ENCODE measurements at regions not wholly inside any gene's neighbourhood (a gene's known extent, or its start where the extent isn't known, plus 50 kb on each side); places are given as distances from the start of the nearest gene placed in this dataset.

- no peak for DNase-seq (ENCODE audit: insufficient read length, low spot score)
- TF ChIP-seq CTCF (IDR thresholded peaks at IDR 0.05; ENCODE audit: insufficient read depth, missing control alignments): no peak
- no peak for FAIRE-seq
Measured at GRCh38 chr10:121335386-121335925, 262.8 kb downstream of the FGFR2 start.

- FAIRE-seq (no peak), DNase-seq (ENCODE audit: insufficient read length, low spot score) (no peak)
- no peak for TF ChIP-seq CTCF (IDR thresholded peaks at IDR 0.05; ENCODE audit: insufficient read depth, missing control alignments)
Measured at GRCh38 chr10:121337427-121337826, 260.8 kb downstream of the FGFR2 start.

- no peak for TF ChIP-seq CTCF (IDR thresholded peaks at IDR 0.05; ENCODE audit: insufficient read depth, missing control alignments)
- DNase-seq (ENCODE audit: insufficient read length, low spot score) (no peak), FAIRE-seq (no peak)
Measured at GRCh38 chr10:121338206-121338980, 259.9 kb downstream of the FGFR2 start.

GRCh38 chr10:121339114-121339513 lies 259.1 kb downstream of the FGFR2 start:
- TF ChIP-seq CTCF (IDR thresholded peaks at IDR 0.05; ENCODE audit: insufficient read depth, missing control alignments): no peak
- FAIRE-seq (no peak), DNase-seq (ENCODE audit: insufficient read length, low spot score) (no peak)

GRCh38 chr10:121340271-121340831 lies 257.9 kb downstream of the FGFR2 start:
- DNase-seq (ENCODE audit: insufficient read length, low spot score) (no peak), FAIRE-seq (no peak)
- TF ChIP-seq CTCF (IDR thresholded peaks at IDR 0.05; ENCODE audit: insufficient read depth, missing control alignments): no peak

GRCh38 chr10:121351540-121351939 lies 246.7 kb downstream of the FGFR2 start:
- DNase-seq (ENCODE audit: insufficient read length, low spot score) (no peak), FAIRE-seq (no peak)
- no peak for TF ChIP-seq CTCF (IDR thresholded peaks at IDR 0.05; ENCODE audit: insufficient read depth, missing control alignments)
